Trophoblast cell (in vitro differentiated cells and primary cell): ENCODE measurements at regions not wholly inside any gene's neighbourhood (a gene's known extent, or its start where the extent isn't known, plus 50 kb on each side); places are given as distances from the start of the nearest gene placed in this dataset.

Experiments used
- DNase-seq, 2 donors: peaks; one replicate each; pipeline ENCODE4 v3.0.0-alpha.2; 2016
- H2AFZ ChIP-seq: 2 replicates; pipeline ENCODE4 v1.6.1; 2013; ENCODE audit warnings: low read length, moderate library complexity, mild to moderate bottlenecking; ENCODE audit not compliant: insufficient read depth, poor library complexity
- H2AK5ac ChIP-seq: 2 replicates; pipeline ENCODE4 v1.6.1; 2013; ENCODE audit warnings: mild to moderate bottlenecking, low read length
- H2BK120ac ChIP-seq: 2 replicates; pipeline ENCODE4 v1.6.1; 2013; ENCODE audit warnings: low read length, mild to moderate bottlenecking, moderate library complexity; ENCODE audit not compliant: insufficient read depth, poor library complexity
- H2BK12ac ChIP-seq: 2 replicates; pipeline ENCODE4 v1.6.1; 2013; ENCODE audit warnings: mild to moderate bottlenecking, low read length, moderate library complexity
- H2BK5ac ChIP-seq: 2 replicates; pipeline ENCODE4 v1.6.1; 2013; ENCODE audit warnings: low read length, low read depth, moderate library complexity, mild to moderate bottlenecking; ENCODE audit not compliant: poor library complexity
- H3K14ac ChIP-seq: 2 replicates; pipeline ENCODE4 v1.6.1; 2013; ENCODE audit warnings: mild to moderate bottlenecking, low read length
- H3K18ac ChIP-seq: 2 replicates; pipeline ENCODE4 v1.6.1; 2013; ENCODE audit warnings: mild to moderate bottlenecking, low read length
- H3K23ac ChIP-seq: 2 replicates; pipeline ENCODE4 v1.6.1; 2013; ENCODE audit warnings: low read length
- H3K27ac ChIP-seq: 2 replicates; pipeline ENCODE4 v1.5.1; 2013; ENCODE audit warnings: low read depth, mild to moderate bottlenecking, inconsistent platforms, low read length, moderate library complexity
- H3K27me3 ChIP-seq: 2 replicates; pipeline ENCODE4 v1.6.1; 2013; ENCODE audit warnings: inconsistent platforms, mild to moderate bottlenecking, low read length, moderate library complexity; ENCODE audit not compliant: insufficient read depth
- H3K36me3 ChIP-seq, 2 experiments: 1 replicate in 1 of 2; 2 replicates in 1 of 2; pipeline ENCODE4 v1.6.1; 2013; ENCODE audit warnings: low read length in 2 of 2, mild to moderate bottlenecking in 2 of 2, moderate library complexity in 1 of 2; ENCODE audit not compliant: insufficient read depth in 2 of 2, control insufficient read depth in 1 of 2
- H3K4ac ChIP-seq: 2 replicates; pipeline ENCODE4 v1.6.1; 2013; ENCODE audit warnings: low read depth, mild to moderate bottlenecking, low read length, moderate library complexity
- H3K4me1 ChIP-seq, 2 experiments: 1 replicate in 1 of 2; 2 replicates in 1 of 2; pipeline ENCODE4 v1.6.1; 2013; ENCODE audit warnings: low read length in 2 of 2, mild to moderate bottlenecking in 2 of 2, moderate library complexity in 1 of 2; ENCODE audit not compliant: insufficient read depth in 2 of 2, control insufficient read depth in 1 of 2
- H3K4me2 ChIP-seq: 2 replicates; pipeline ENCODE4 v1.6.1; 2013; ENCODE audit warnings: inconsistent platforms, mild to moderate bottlenecking, low read length, moderate library complexity
- H3K4me3 ChIP-seq: 2 replicates; pipeline ENCODE4 v1.5.1; 2013; ENCODE audit warnings: mild to moderate bottlenecking, low read depth, low read length, inconsistent platforms
- H3K79me1 ChIP-seq: one replicate; pipeline ENCODE4 v1.6.1; 2013; ENCODE audit warnings: low read length
- H3K79me2 ChIP-seq: 2 replicates; pipeline ENCODE4 v1.6.1; 2013; ENCODE audit warnings: low read length, mild to moderate bottlenecking; ENCODE audit not compliant: control insufficient read depth, insufficient read depth, poor library complexity
- H3K9ac ChIP-seq: 2 replicates; pipeline ENCODE4 v1.6.1; 2013; ENCODE audit warnings: mild to moderate bottlenecking, low read length
- H3K9me3 ChIP-seq: 2 replicates; pipeline ENCODE4 v1.6.1; 2013; ENCODE audit warnings: low read depth, mild to moderate bottlenecking, control low read depth, inconsistent platforms, low read length; ENCODE audit not compliant: insufficient read depth
- H4K12ac ChIP-seq: 2 replicates; pipeline ENCODE4 v1.6.1; 2013; ENCODE audit warnings: low read depth, mild to moderate bottlenecking, low read length, moderate library complexity
- H4K8ac ChIP-seq: 2 replicates; pipeline ENCODE4 v1.6.1; 2013; ENCODE audit warnings: low read depth, mild to moderate bottlenecking, low read length, moderate library complexity
- H4K91ac ChIP-seq: one replicate; pipeline ENCODE4 v1.6.1; 2013; ENCODE audit warnings: low read depth, mild to moderate bottlenecking, low read length, moderate library complexity
- WGBS: extraction: QIAGEN DNeasy Blood & Tissue Kit; methylation state at CpG from one replicate; pipeline ENCODE4 v1.1.7; 2013; ENCODE audit warnings: missing lambda C conversion rate; ENCODE audit not compliant: insufficient read length, insufficient coverage; ENCODE audit errors: extremely low coverage; 5-methylcytosine and 5-hydroxymethylcytosine counted together

- Histone ChIP-seq H3K4me1 (no peaks in the 10 kb centered on the region), H3K14ac (no peak overlapping the region), H3K4me3 (no peak overlapping the region), H4K91ac (no peak overlapping the region), H2BK12ac (no peak overlapping the region), H3K4me2 (no peak overlapping the region), H2BK120ac (no peak overlapping the region), H4K12ac (no peak overlapping the region), H3K23ac (no peak overlapping the region), H4K8ac (no peak overlapping the region), H3K27ac (no peak overlapping the region), H2AFZ (no peak overlapping the region), H3K27me3 (no peaks in the 10 kb centered on the region), H3K4ac (no peak overlapping the region), H3K9ac (no peak overlapping the region), H3K79me2 (no peaks in the 10 kb centered on the region), H3K9me3 (no peaks in the 10 kb centered on the region), H2AK5ac (no peak overlapping the region), H3K18ac (no peak overlapping the region), H3K36me3 (no peaks in the 10 kb centered on the region), H3K79me1 (no peaks in the 10 kb centered on the region), H2BK5ac (no peak overlapping the region)
- no peak for DNase-seq
- WGBS: no CpG with 5 or more reads among the region's 2 CpGs
Observed at GRCh38 chr3:27888562-27888961, 166.4 kb upstream of the EOMES start.

- Histone ChIP-seq H3K79me1 (no peaks in the 10 kb centered on the region), H3K79me2 (no peaks in the 10 kb centered on the region), H3K27me3 (no peaks in the 10 kb centered on the region), H2AFZ (no peak overlapping the region), H3K23ac (no peak overlapping the region), H3K4me2 (no peak overlapping the region), H2AK5ac (no peak overlapping the region), H3K4me3 (no peak overlapping the region), H3K36me3 (no peaks in the 10 kb centered on the region), H2BK5ac (no peak overlapping the region), H3K27ac (no peak overlapping the region), H3K4ac (no peak overlapping the region), H2BK12ac (no peak overlapping the region), H3K18ac (no peak overlapping the region), H3K9ac (no peak overlapping the region), H2BK120ac (no peak overlapping the region), H3K9me3 (no peaks in the 10 kb centered on the region), H4K8ac (no peak overlapping the region), H3K4me1 (no peaks in the 10 kb centered on the region), H4K12ac (no peak overlapping the region), H4K91ac (no peak overlapping the region), H3K14ac (no peak overlapping the region)
- WGBS: no CpG with 5 or more reads among the region's 4 CpGs
- DNase-seq: no peak
Observed at GRCh38 chr3:27889745-27890144, 167.6 kb upstream of the EOMES start.

- no CpG with 5 or more reads among the region's 2 CpGs for WGBS
Observed at GRCh38 chr3:27900316-27900715, 178.2 kb upstream of the EOMES start.

GRCh38 chr3:27903446-27903845, 181.3 kb upstream of the EOMES start:
- Histone ChIP-seq H3K27ac (no peak overlapping the region), H3K27me3 (no peaks in the 10 kb centered on the region), H3K79me2 (no peaks in the 10 kb centered on the region), H2BK120ac (no peak overlapping the region), H3K18ac (no peak overlapping the region), H3K4me2 (no peak overlapping the region), H4K12ac (no peak overlapping the region), H3K9ac (no peak overlapping the region), H2BK12ac (no peak overlapping the region), H2AFZ (no peak overlapping the region), H4K8ac (no peak overlapping the region), H2AK5ac (no peak overlapping the region), H2BK5ac (no peak overlapping the region), H3K4me3 (no peak overlapping the region), H3K79me1 (no peaks in the 10 kb centered on the region), H3K23ac (no peak overlapping the region), H3K36me3 (no peaks in the 10 kb centered on the region), H3K4me1 (no peaks in the 10 kb centered on the region), H4K91ac (no peak overlapping the region), H3K9me3 (no peaks in the 10 kb centered on the region), H3K14ac (no peak overlapping the region), H3K4ac (no peak overlapping the region)
- WGBS: no CpG with 5 or more reads among the region's 3 CpGs
- DNase-seq: no peak

More at GRCh38 chr3:27900316-27900715, 178.2 kb upstream of the EOMES start:
- Histone ChIP-seq H2BK12ac (no peak overlapping the region), H2BK120ac (no peak overlapping the region), H3K4me1 (no peaks in the 10 kb centered on the region), H2AK5ac (no peak overlapping the region), H3K23ac (no peak overlapping the region), H3K27me3 (no peaks in the 10 kb centered on the region), H3K4me2 (no peak overlapping the region), H3K36me3 (no peaks in the 10 kb centered on the region), H3K4ac (no peak overlapping the region), H3K14ac (no peak overlapping the region), H3K9ac (no peak overlapping the region), H2AFZ (no peak overlapping the region), H3K9me3 (no peaks in the 10 kb centered on the region), H2BK5ac (no peak overlapping the region), H3K4me3 (no peak overlapping the region), H4K91ac (no peak overlapping the region), H3K27ac (no peak overlapping the region), H4K8ac (no peak overlapping the region), H3K79me2 (no peaks in the 10 kb centered on the region), H4K12ac (no peak overlapping the region), H3K79me1 (no peaks in the 10 kb centered on the region), H3K18ac (no peak overlapping the region)
- DNase-seq: no peak
